ENCODE measurements at regions not wholly inside any gene's neighbourhood (a gene's known extent, or its start where the extent isn't known, plus 50 kb on each side); places are given as distances from the start of the nearest gene placed in this dataset.

GRCh38 chrX:8033175-8033574, 106.0 kb upstream of the PNPLA4 start:
- TF ChIP-seq, protein P1, sequence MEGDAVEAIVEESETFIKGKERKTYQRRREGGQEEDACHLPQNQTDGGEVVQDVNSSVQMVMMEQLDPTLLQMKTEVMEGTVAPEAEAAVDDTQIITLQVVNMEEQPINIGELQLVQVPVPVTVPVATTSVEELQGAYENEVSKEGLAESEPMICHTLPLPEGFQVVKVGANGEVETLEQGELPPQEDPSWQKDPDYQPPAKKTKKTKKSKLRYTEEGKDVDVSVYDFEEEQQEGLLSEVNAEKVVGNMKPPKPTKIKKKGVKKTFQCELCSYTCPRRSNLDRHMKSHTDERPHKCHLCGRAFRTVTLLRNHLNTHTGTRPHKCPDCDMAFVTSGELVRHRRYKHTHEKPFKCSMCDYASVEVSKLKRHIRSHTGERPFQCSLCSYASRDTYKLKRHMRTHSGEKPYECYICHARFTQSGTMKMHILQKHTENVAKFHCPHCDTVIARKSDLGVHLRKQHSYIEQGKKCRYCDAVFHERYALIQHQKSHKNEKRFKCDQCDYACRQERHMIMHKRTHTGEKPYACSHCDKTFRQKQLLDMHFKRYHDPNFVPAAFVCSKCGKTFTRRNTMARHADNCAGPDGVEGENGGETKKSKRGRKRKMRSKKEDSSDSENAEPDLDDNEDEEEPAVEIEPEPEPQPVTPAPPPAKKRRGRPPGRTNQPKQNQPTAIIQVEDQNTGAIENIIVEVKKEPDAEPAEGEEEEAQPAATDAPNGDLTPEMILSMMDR (conservative IDR thresholded peaks at IDR 0.05; ENCODE audit: low read length), result no peak
- TF ChIP-seq EZH2phosphoT487 (IDR thresholded peaks at IDR 0.05; ENCODE audit: borderline replicate concordance), result no peak

Measured in Loucy (cell line).